Fibroblast of gingiva (primary cell): ENCODE measurements at regions not wholly inside any gene's neighbourhood (a gene's known extent, or its start where the extent isn't known, plus 50 kb on each side); places are given as distances from the start of the nearest gene placed in this dataset.

ENCODE experiments used
- DNase-seq: peaks from one replicate; pipeline ENCODE4 v3.0.0-alpha.2; 2011; ENCODE audit warnings: low read depth

DNA sequence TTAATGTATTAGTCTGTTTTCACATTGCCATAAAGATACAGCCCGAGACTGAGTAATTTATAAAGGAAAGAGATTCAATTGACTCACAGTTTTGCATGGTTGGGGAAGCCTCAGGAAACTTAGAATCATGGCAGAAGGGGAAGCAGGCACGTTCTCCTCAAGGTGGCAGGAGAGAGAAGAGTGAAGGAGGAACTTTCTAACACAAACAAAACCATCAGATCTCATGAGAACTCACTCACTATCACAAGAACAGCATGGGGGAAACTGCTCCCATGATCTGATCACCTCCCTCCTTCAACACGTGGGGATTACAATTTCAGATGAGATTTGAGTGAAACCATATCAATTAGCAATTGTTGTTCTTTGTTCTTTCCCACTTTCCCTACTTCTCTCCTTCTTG, 689.0 kb upstream of the SLITRK1 start:
- no peak for DNase-seq

DNA sequence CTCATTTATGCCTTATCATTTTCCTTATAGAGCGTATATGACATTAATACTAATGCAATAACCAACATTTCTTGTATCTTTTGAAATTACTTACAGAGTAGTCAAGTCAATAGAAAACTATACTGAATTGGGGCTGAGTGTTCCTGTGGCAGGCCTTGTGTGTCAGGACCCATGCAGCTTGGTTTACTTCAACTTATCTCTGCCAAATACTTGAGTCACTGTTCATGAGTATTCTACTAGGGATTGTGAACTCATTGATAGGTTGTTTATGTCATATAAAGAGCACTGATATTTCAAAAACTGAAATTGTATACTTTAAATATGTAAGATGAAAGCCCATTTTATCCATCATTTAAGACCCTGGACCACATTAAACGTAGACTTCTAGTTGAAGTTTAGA, 688.6 kb upstream of the SLITRK1 start:
- peak; percentile 15 for DNase-seq

GRCh38 chr13:84569366-84569765, 687.1 kb upstream of the SLITRK1 start:
- no peak for DNase-seq

GRCh38 chr13:84567848-84568247, 685.6 kb upstream of the SLITRK1 start:
- no peak for DNase-seq

DNA sequence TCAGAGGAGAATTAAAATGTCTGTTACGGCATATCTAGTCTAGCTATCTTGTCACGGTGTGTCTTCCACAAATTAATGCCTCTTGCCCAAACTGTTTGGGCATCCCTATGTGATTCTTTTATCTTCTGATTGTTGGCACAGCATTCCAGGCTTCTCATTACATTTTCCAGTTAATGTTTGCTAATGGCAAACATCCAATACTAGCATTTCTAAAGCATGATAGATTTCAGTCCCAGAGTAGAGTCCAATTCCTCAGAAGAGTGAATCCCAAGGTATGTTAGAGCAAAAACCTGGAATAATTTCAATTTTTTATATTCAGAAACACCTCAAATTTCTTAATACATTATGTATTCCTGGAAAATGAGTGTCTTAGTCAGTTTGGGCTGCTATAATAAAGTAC, 684.5 kb upstream of the SLITRK1 start:
- DNase-seq = no peak

DNA sequence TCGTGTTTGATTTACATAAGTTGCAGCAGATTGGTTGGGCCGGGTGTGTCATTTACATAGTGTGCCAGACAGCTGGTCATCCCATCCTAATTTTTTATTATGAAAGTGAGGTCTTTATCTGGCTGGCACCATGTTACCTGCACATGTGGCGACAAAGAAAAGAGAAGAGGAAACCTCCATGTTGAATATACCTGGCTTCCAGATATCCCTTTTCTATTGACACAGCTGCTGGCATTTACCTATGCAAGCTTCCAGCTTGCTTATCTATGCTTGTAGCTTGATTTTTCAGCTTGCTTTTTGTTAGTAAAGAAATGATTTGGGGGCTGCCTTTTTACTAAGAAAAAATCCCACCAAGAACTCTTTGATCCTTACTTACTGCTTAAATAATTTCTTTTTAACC, 681.3 kb upstream of the SLITRK1 start:
- no peak for DNase-seq

GRCh38 chr13:84553227-84553626, 671.0 kb upstream of the SLITRK1 start:
- no peak for DNase-seq

- DNase-seq = no peak
Observed at GRCh38 chr13:84543962-84544361, 661.7 kb upstream of the SLITRK1 start.

DNA sequence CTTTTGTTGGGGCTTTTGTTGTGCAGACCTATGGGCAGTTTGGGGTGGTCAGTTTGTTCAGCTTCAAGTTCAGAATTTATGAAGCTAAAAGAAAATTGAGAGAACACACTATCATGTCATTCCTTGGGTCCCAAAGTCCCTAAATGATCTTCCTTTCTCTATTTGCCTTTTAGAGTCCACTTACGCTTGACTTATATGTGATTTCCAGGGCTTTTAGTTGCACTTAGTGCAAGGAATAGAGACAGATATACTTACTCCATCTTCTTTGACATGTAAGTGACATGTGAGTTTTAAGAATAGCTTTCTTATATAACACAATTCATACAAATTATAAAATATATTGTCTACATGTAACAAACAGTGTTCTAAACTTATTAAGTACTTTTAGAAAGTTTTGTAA, 660.1 kb upstream of the SLITRK1 start:
- no peak for DNase-seq

- DNase-seq = no peak
Observed at GRCh38 chr13:84536906-84537305, 654.6 kb upstream of the SLITRK1 start.

- no peak for DNase-seq
Observed at GRCh38 chr13:84528408-84529070, 646.3 kb upstream of the SLITRK1 start.

DNA sequence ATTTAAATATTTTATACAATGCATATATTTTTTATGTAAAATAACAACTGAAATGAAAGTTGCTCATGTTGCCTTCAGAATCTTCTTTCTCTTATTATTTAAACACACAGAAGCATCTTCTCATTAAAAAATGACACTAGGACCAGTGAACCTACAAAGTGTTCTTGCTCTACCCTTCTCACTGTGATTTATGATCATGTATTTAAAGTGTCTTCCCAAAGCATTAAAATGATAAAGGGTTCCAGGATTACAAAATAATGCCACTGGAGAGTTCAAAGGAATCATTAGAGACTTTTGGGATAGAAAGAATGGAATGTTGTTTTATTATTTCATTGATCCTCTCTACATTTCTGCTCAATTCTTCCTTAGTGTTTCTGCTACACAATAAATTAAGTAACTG, 643.6 kb upstream of the SLITRK1 start:
- no peak for DNase-seq

- no peak for DNase-seq
Observed at GRCh38 chr13:84524586-84524985, 642.3 kb upstream of the SLITRK1 start.

DNA sequence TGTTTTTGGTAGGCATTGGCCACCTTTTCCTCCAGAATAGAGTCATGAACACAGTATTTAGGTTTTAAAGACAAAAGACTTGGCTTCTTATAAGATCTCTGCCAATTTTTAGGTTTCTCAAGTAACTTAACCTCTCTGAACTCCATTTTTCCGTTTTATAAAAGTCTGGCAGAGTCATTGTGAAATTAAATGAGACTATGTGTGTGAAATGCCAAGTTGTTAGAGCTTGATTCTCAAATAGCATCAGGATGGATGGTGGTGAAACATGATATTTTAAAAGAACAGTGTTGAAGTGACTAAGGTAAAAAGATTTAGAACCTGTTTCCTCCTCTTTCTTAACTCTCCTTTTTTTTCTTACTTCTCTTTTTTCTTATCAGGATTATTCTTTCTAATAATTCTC, 617.7 kb upstream of the SLITRK1 start:
- DNase-seq = peak; percentile 75

DNA sequence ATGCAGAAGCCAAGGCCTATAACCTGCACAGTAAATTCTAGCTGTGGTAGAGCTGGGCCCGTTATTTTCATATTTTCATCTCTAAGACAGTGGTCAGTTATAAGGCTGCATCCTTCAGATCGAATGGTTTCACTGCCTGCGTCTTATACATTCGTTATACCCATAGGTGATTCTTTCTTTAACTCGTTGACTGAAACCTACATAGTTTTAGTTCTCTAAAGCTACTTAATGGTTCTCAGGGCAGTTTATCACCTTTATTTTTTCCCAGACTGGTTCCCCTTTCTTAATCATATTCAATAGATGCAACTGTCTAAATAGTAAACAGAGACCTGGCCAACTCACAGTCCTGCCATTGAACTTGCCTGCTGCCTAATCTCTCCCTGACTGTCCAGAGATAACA, 615.3 kb upstream of the SLITRK1 start:
- DNase-seq = no peak

DNA sequence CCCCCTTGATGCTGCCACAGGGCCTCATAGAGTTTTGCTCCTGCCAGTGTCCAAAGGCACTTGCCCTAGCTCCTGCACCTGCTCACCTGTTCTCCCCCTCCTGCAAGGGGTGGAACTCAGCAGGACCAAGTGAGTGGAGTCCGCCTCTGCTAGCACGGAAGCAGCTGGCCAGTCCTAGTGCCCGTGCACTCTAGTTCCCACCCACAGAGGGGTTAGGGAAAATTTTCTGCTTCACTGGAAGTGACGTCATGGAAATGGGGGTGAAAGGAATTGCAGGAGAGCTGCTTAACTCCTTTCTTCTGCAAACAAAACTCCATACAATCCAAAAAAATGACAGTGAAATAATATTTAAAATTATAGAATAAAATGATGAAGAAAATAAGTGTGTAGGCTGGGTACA, 609.7 kb upstream of the SLITRK1 start:
- DNase-seq = no peak

GRCh38 chr13:84487752-84488151, 605.5 kb upstream of the SLITRK1 start:
- no peak for DNase-seq

GRCh38 chr13:84481958-84482357, 599.7 kb upstream of the SLITRK1 start:
- peak; percentile 80 for DNase-seq

GRCh38 chr13:84479656-84480055, 597.4 kb upstream of the SLITRK1 start:
- DNase-seq = no peak

- DNase-seq = no peak
Observed at GRCh38 chr13:84470528-84470927, 588.3 kb upstream of the SLITRK1 start.

DNA sequence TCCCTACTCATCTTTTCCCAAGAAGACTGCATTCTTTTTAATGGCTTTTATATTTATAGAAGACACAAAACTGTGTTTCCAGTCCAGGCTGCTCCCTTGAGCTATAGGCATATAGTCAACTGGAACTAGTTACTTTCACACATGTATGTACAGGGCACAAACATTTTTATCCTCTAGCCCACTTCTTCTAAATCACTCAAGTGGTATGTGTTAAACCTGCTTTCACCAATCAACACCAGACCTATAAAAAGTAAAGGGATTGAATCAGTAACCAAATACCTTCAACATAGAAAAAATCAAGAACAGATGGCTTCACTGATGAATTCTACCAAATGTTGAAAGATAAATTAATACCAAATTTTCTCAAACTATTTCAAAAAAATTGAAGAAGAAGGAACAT, 584.2 kb upstream of the SLITRK1 start:
- DNase-seq = no peak

- no peak for DNase-seq
Observed at GRCh38 chr13:84460989-84461388, 578.7 kb upstream of the SLITRK1 start.

GRCh38 chr13:84455143-84455905, 573.0 kb upstream of the SLITRK1 start:
- no peak for DNase-seq

GRCh38 chr13:84447640-84447978, 565.3 kb upstream of the SLITRK1 start:
- DNase-seq = no peak
